ENCODE measurements at regions not wholly inside any gene's neighbourhood (a gene's known extent, or its start where the extent isn't known, plus 50 kb on each side); places are given as distances from the start of the nearest gene placed in this dataset.
"Not testable (repeated sequence)": the region's sequence is repeated elsewhere in the genome, so short reads cannot be mapped to it uniquely, and the experiment has no call there.

GRCh38 chr7:121501566-121501965 is 105.5 kb upstream of the FAM3C start:
- DNase-seq (ENCODE audit: low read depth in 1 of 2, low spot score in 1 of 2): no peak

GRCh38 chr7:121500360-121501058 is 104.4 kb upstream of the FAM3C start:
- no peak for DNase-seq (ENCODE audit: low read depth in 1 of 2, low spot score in 1 of 2)

GRCh38 chr7:121499624-121500023 is 103.5 kb upstream of the FAM3C start:
- DNase-seq (ENCODE audit: low read depth in 1 of 2, low spot score in 1 of 2): no peak

GRCh38 chr7:121498816-121499215 is 102.7 kb upstream of the FAM3C start:
- no peak for DNase-seq (ENCODE audit: low read depth in 1 of 2, low spot score in 1 of 2)

- not testable (repeated sequence) for DNase-seq (ENCODE audit: low read depth in 1 of 2, low spot score in 1 of 2)
Observed at GRCh38 chr7:121497545-121497944, 101.4 kb upstream of the FAM3C start.

GRCh38 chr7:121494516-121494915 is 98.4 kb upstream of the FAM3C start:
- DNase-seq (ENCODE audit: low read depth in 1 of 2, low spot score in 1 of 2): no peak

- DNase-seq (ENCODE audit: low read depth in 1 of 2, low spot score in 1 of 2): no peak
Observed at GRCh38 chr7:121493553-121493952, 97.4 kb upstream of the FAM3C start.

- no peak for DNase-seq (ENCODE audit: low read depth in 1 of 2, low spot score in 1 of 2)
Observed at GRCh38 chr7:121490309-121490708, 94.2 kb upstream of the FAM3C start.

GRCh38 chr7:121489440-121489839 is 93.3 kb upstream of the FAM3C start:
- no peak for DNase-seq (ENCODE audit: low read depth in 1 of 2, low spot score in 1 of 2)

GRCh38 chr7:121488111-121488650 is 92.1 kb upstream of the FAM3C start:
- DNase-seq (ENCODE audit: low read depth in 1 of 2, low spot score in 1 of 2): no peak

- no peak for DNase-seq (ENCODE audit: low read depth in 1 of 2, low spot score in 1 of 2)
Observed at GRCh38 chr7:121486590-121486989, 90.5 kb upstream of the FAM3C start.

- no peak for DNase-seq (ENCODE audit: low read depth in 1 of 2, low spot score in 1 of 2)
Observed at GRCh38 chr7:121485467-121486243, 89.5 kb upstream of the FAM3C start.

GRCh38 chr7:121484089-121484763 is 88.1 kb upstream of the FAM3C start:
- no peak for DNase-seq (ENCODE audit: low read depth in 1 of 2, low spot score in 1 of 2)

- DNase-seq (ENCODE audit: low read depth in 1 of 2, low spot score in 1 of 2): no peak
Observed at GRCh38 chr7:121480566-121481335, 84.6 kb upstream of the FAM3C start.

- no peak for DNase-seq (ENCODE audit: low read depth in 1 of 2, low spot score in 1 of 2)
Observed at GRCh38 chr7:121480058-121480457, 84.0 kb upstream of the FAM3C start.

GRCh38 chr7:121479466-121479865 is 83.4 kb upstream of the FAM3C start:
- DNase-seq (ENCODE audit: low read depth in 1 of 2, low spot score in 1 of 2): no peak

GRCh38 chr7:121475806-121476205 is 79.7 kb upstream of the FAM3C start:
- no peak for DNase-seq (ENCODE audit: low read depth in 1 of 2, low spot score in 1 of 2)

GRCh38 chr7:121474301-121474673 is 78.2 kb upstream of the FAM3C start:
- no peak for DNase-seq (ENCODE audit: low read depth in 1 of 2, low spot score in 1 of 2)

GRCh38 chr7:121473645-121474300 is 77.7 kb upstream of the FAM3C start:
- DNase-seq (ENCODE audit: low read depth in 1 of 2, low spot score in 1 of 2): no peak

GRCh38 chr7:121466455-121466854 is 70.3 kb upstream of the FAM3C start:
- no peak for DNase-seq (ENCODE audit: low read depth in 1 of 2, low spot score in 1 of 2)

GRCh38 chr7:121459148-121459547 is 63.0 kb upstream of the FAM3C start:
- DNase-seq (ENCODE audit: low read depth in 1 of 2, low spot score in 1 of 2): no peak
